DOHH2 (cell line): ENCODE measurements at regions not wholly inside any gene's neighbourhood (a gene's known extent, or its start where the extent isn't known, plus 50 kb on each side); places are given as distances from the start of the nearest gene placed in this dataset.

ENCODE experiments used
- EZH2phosphoT487 ChIP-seq: fragments of 200-600 bp; sonication (generic); IDR thresholded peaks from 2 replicates; pipeline ENCODE4 v1.6.1; 2017; ENCODE audit warnings: borderline replicate concordance, mild to moderate bottlenecking, antibody characterized with exemption, low read length, moderate library complexity, mixed read lengths
- TF ChIP-seq, protein P1 (sequence below): fragments of 200-600 bp; sonication (generic); IDR thresholded peaks from one replicate; pipeline ENCODE4 v1.5.1; 2014; ENCODE audit warnings: antibody characterized with exemption, mild to moderate bottlenecking, low read depth, low read length; ENCODE audit not compliant: poor library complexity, severe bottlenecking

GRCh38 chr2:144158096-144158495, 361.8 kb downstream of the ZEB2 start:
- TF ChIP-seq, protein P1, sequence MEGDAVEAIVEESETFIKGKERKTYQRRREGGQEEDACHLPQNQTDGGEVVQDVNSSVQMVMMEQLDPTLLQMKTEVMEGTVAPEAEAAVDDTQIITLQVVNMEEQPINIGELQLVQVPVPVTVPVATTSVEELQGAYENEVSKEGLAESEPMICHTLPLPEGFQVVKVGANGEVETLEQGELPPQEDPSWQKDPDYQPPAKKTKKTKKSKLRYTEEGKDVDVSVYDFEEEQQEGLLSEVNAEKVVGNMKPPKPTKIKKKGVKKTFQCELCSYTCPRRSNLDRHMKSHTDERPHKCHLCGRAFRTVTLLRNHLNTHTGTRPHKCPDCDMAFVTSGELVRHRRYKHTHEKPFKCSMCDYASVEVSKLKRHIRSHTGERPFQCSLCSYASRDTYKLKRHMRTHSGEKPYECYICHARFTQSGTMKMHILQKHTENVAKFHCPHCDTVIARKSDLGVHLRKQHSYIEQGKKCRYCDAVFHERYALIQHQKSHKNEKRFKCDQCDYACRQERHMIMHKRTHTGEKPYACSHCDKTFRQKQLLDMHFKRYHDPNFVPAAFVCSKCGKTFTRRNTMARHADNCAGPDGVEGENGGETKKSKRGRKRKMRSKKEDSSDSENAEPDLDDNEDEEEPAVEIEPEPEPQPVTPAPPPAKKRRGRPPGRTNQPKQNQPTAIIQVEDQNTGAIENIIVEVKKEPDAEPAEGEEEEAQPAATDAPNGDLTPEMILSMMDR: no peak
- no peak for TF ChIP-seq EZH2phosphoT487
